HG03135 (cell line): ENCODE measurements at regions not wholly inside any gene's neighbourhood (a gene's known extent, or its start where the extent isn't known, plus 50 kb on each side); places are given as distances from the start of the nearest gene placed in this dataset.
"Not testable (repeated sequence)": the region's sequence is repeated elsewhere in the genome, so short reads cannot be mapped to it uniquely, and the experiment has no call there.

Experiments used
- ATAC-seq: cut with Tn5 transposase; IDR thresholded peaks from one replicate; pipeline ENCODE4 v1.9.1; 2021; ENCODE audit warnings: mild to moderate bottlenecking, moderate library complexity; ENCODE audit not compliant: unreplicated experiment

- ATAC-seq: no peak
These were observed 436.5 kb downstream of the SMARCA1 start for GRCh38 chrX:129086802-129087201.

- ATAC-seq: not testable (repeated sequence)
These were observed 439.0 kb downstream of the SMARCA1 start for GRCh38 chrX:129084291-129084690.

GRCh38 chrX:129077424-129078170 is 445.7 kb downstream of the SMARCA1 start:
- ATAC-seq: no peak

GRCh38 chrX:129071390-129071789 is 451.9 kb downstream of the SMARCA1 start:
- ATAC-seq: no peak

- ATAC-seq: no peak
These were observed 457.4 kb downstream of the SMARCA1 start for GRCh38 chrX:129065895-129066294.

- ATAC-seq: no peak
These were observed 464.9 kb downstream of the SMARCA1 start for GRCh38 chrX:129058405-129058804.

- ATAC-seq: no peak
These were observed 480.2 kb downstream of the SMARCA1 start for GRCh38 chrX:129043138-129043537.

GRCh38 chrX:129041319-129041718 is 482.0 kb downstream of the SMARCA1 start:
- ATAC-seq: no peak

- no peak for ATAC-seq
These were observed 483.2 kb downstream of the SMARCA1 start for GRCh38 chrX:129040124-129040523.

- no peak for ATAC-seq
These were observed 484.1 kb downstream of the SMARCA1 start for GRCh38 chrX:129039176-129039575.

- ATAC-seq: no peak
These were observed 485.9 kb downstream of the SMARCA1 start for GRCh38 chrX:129037389-129037788.

- no peak for ATAC-seq
These were observed 488.1 kb downstream of the SMARCA1 start for GRCh38 chrX:129035180-129035579.

- ATAC-seq: no peak
These were observed 489.1 kb downstream of the SMARCA1 start for GRCh38 chrX:129034196-129034595.

- ATAC-seq: no peak
These were observed 497.1 kb downstream of the SMARCA1 start for GRCh38 chrX:129026202-129026601.

GRCh38 chrX:129025376-129025775 is 497.9 kb downstream of the SMARCA1 start:
- no peak for ATAC-seq

- ATAC-seq: no peak
These were observed 503.9 kb downstream of the SMARCA1 start for GRCh38 chrX:129019412-129019811.

GRCh38 chrX:129015381-129015780 is 507.9 kb downstream of the SMARCA1 start:
- no peak for ATAC-seq

- ATAC-seq: no peak
These were observed 509.7 kb downstream of the SMARCA1 start for GRCh38 chrX:129013574-129013973.

GRCh38 chrX:129007631-129008030 is 515.7 kb downstream of the SMARCA1 start:
- ATAC-seq: no peak

GRCh38 chrX:129006491-129006890 is 516.8 kb downstream of the SMARCA1 start:
- no peak for ATAC-seq

GRCh38 chrX:129000797-129001196 is 522.5 kb downstream of the SMARCA1 start:
- no peak for ATAC-seq

GRCh38 chrX:129000018-129000417 is 523.3 kb downstream of the SMARCA1 start:
- no peak for ATAC-seq
